ENCODE measurements at regions not wholly inside any gene's neighbourhood (a gene's known extent, or its start where the extent isn't known, plus 50 kb on each side); places are given as distances from the start of the nearest gene placed in this dataset.

- Histone ChIP-seq H3K4me1 (ENCODE audit: insufficient read depth, low read length) (no peaks in the 10 kb centered on the region; the same call in 1 of the 2 replicates), H3K27me3 (ENCODE audit: insufficient read depth, low read length) (no peaks in the 10 kb centered on the region), H4K5ac (ENCODE audit: insufficient read length, low read depth, low read length) (no peak overlapping the region), H3T11ph (ENCODE audit: low read length) (no peak overlapping the region), H3K23ac (ENCODE audit: insufficient read length, low read depth, low read length) (no peak overlapping the region), H2AK5ac (ENCODE audit: insufficient read length, low read length) (no peak overlapping the region), H3K56ac (ENCODE audit: insufficient read length, low read depth, low read length) (no peak overlapping the region), H2BK20ac (ENCODE audit: low read depth, low read length, poor library complexity, severe bottlenecking) (no peak overlapping the region), H2AFZ (ENCODE audit: low read length) (no peak overlapping the region), H3K9ac (ENCODE audit: extremely low read depth, insufficient read length, low read length) (no peak overlapping the region), H3K79me2 (ENCODE audit: insufficient read depth, low read length) (no peaks in the 10 kb centered on the region), H3K23me2 (ENCODE audit: insufficient read length, low read depth, low read length, poor library complexity, severe bottlenecking) (no peaks in the 10 kb centered on the region), H2BK120ac (ENCODE audit: low read depth, low read length, poor library complexity, severe bottlenecking) (no peak overlapping the region), H3K9me3 (ENCODE audit: control insufficient read depth, low read depth, low read length) (no peaks in the 10 kb centered on the region), H4K20me1 (ENCODE audit: control insufficient read depth, insufficient read depth, insufficient read length) (no peaks in the 10 kb centered on the region), H3K27ac (ENCODE audit: insufficient read length, low read depth, low read length) (no peak overlapping the region), H2BK5ac (ENCODE audit: insufficient read length, low read length) (no peak overlapping the region), H3K4ac (ENCODE audit: low read depth, low read length) (no peak overlapping the region), H3K79me1 (ENCODE audit: insufficient read depth, low read depth, low read length, poor library complexity, severe bottlenecking) (no peaks in the 10 kb centered on the region), H4K91ac (ENCODE audit: insufficient read length, low read depth, low read length) (no peak overlapping the region), H3K18ac (ENCODE audit: insufficient read length, low read depth, low read length) (no peak overlapping the region), H4K8ac (replicated peaks; ENCODE audit: insufficient read length, low read depth, low read length) (no peak overlapping the region), H2BK15ac (ENCODE audit: low read depth, low read length) (no peak overlapping the region), H2BK12ac (ENCODE audit: insufficient read length, low read depth, low read length) (no peak overlapping the region), H3K14ac (ENCODE audit: insufficient read depth, low read length) (no peak overlapping the region), H3K4me2 (ENCODE audit: insufficient read depth, insufficient read length, low read length) (no peak overlapping the region)
- Mint-ChIP-seq H3K4me1 (peaks cover 15 to 17% of the 10 kb centered on the region in 2 experiments), H3K4me3 (no peak overlapping the region), H3K27ac (no peak overlapping the region), H3K9me3 (peaks cover 3 to 4% of the 10 kb centered on the region in 2 experiments; a peak in 2 of 5 replicates), H3K27me3 (ENCODE audit: low read depth) (peaks cover 6% of the 10 kb centered on the region), H3K36me3 (ENCODE audit: insufficient read depth in 1 of 3, low read depth in 3 of 3) (peaks cover 0 to 4% (median 0%) of the 10 kb centered on the region in 3 experiments; a peak in 2 of 7 replicates)
- no peak for TF ChIP-seq CTCF (conservative IDR thresholded peaks at IDR 0.05)
- no peak for DNase-seq
- no CpG with 5 or more reads among the region's 4 CpGs for WGBS (ENCODE audit: extremely low coverage, insufficient read length, low lambda C conversion rate)
Observed at GRCh38 chr6:111992851-111993250, 61.1 kb upstream of the CCN6 start.

Measured in H9 (cell line).